K562 (cell line): ENCODE measurements at regions not wholly inside any gene's neighbourhood (a gene's known extent, or its start where the extent isn't known, plus 50 kb on each side); places are given as distances from the start of the nearest gene placed in this dataset.
A peak's percentile ranks its signal among the peaks of the same experiment; 100 is the strongest.

Experiments
- ATAC-seq: fragments of 200-7000 bp; cut with Tn5 transposase; 3 replicates; pipeline ENCODE4 v1.9.1; 2020; ENCODE audit warnings: moderate library complexity
- BruUV-seq: library from RNA; stranded (reverse); fragments of 400-500 nt; replicated peaks from 2 replicates; lab custom pipeline; 2021; lab: Mats Ljungman, UMichigan
- CTCF ChIA-PET: fragments of 300-600 bp; formaldehyde crosslinking; extraction: SDS; loops from one replicate; lab custom pipeline; 2021; ENCODE audit warnings: low intra/inter-chr PET ratio; lab: Yijun Ruan, JAX
- POLR2A ChIA-PET: fragments of 300-600, 350-650 bp; sonication (Branson Sonifier 250); formaldehyde crosslinking; extraction: SDS; loops from one replicate; lab custom pipeline; 2021; ENCODE audit warnings: antibody characterized with exemption, inconsistent platforms; lab: Yijun Ruan, JAX
- DNase-seq, 4 experiments: peaks; one replicate each; pipeline versions ENCODE4 v3.0.0 to v3.0.0-alpha.2; 2011 to 2018; ENCODE audit warnings: low spot score in 3 of 4, mixed read lengths in 3 of 4; ENCODE audit errors: extremely low read depth in 1 of 4
- FAIRE-seq: peaks from 2 replicates; lab custom pipeline; 2011; peaks lifted over from hg19 to GRCh38; lab: Jason Lieb, UNC
- H2AFZ ChIP-seq: 2 replicates; pipeline ENCODE4 v1.6.0; 2011; ENCODE audit warnings: low read depth, low read length, control low read depth, inconsistent platforms
- H3K27ac ChIP-seq: fragments of 200-600 bp; 3 replicates; pipeline ENCODE4 v1.8.0; 2011; ENCODE audit warnings: low read depth, mild to moderate bottlenecking, control low read depth, inconsistent platforms, low read length, moderate library complexity, mixed read lengths; ENCODE audit errors: extremely low read depth
- H3K27me3 ChIP-seq, 2 experiments: fragments of 300-600 bp in 1 of 2; 2 replicates in 1 of 2; 3 replicates in 1 of 2; pipeline versions ENCODE4 v1.6.0 to v1.8.0; 2011; ENCODE audit warnings: inconsistent platforms in 2 of 2, low read length in 2 of 2, mild to moderate bottlenecking in 1 of 2, mixed read lengths in 1 of 2, moderate library complexity in 1 of 2; ENCODE audit not compliant: control insufficient read depth in 2 of 2, insufficient read depth in 2 of 2
- H3K36me3 ChIP-seq: fragments of 300-600 bp; 3 replicates; pipeline ENCODE4 v1.8.0; 2011; ENCODE audit warnings: mild to moderate bottlenecking, low read length, inconsistent platforms; ENCODE audit not compliant: control insufficient read depth, insufficient read depth
- H3K4me1 ChIP-seq, 2 experiments: fragments of 200-600 bp in 1 of 2; replicated peaks in 1 of 2; 2 replicates in 1 of 2; 3 replicates in 1 of 2; pipeline versions ENCODE4 v1.5.1 to v1.8.0; 2011; ENCODE audit warnings: inconsistent platforms in 2 of 2, low read length in 2 of 2, mild to moderate bottlenecking in 1 of 2, mixed read lengths in 1 of 2, moderate library complexity in 1 of 2; ENCODE audit not compliant: control insufficient read depth in 2 of 2, insufficient read depth in 2 of 2
- H3K4me2 ChIP-seq: 2 replicates; pipeline ENCODE4 v1.6.1; 2011; ENCODE audit warnings: low read length, control low read depth, inconsistent platforms, mixed read lengths; ENCODE audit not compliant: insufficient read depth
- H3K4me3 ChIP-seq: fragments of 200-600 bp; sonication (generic), shearing (Covaris generic); 2 replicates; pipeline ENCODE4 v1.5.1; 2016; ENCODE audit warnings: control low read depth, inconsistent platforms
- H3K79me2 ChIP-seq: fragments of 200-600 bp; 3 replicates; pipeline ENCODE4 v1.8.0; 2011; ENCODE audit warnings: low read length, inconsistent platforms; ENCODE audit not compliant: control insufficient read depth, insufficient read depth
- H3K9ac ChIP-seq, 2 experiments: 2 replicates each; pipeline versions ENCODE4 v1.6.0 to v1.6.1; 2011; ENCODE audit warnings: low read depth in 2 of 2, low read length in 2 of 2, control low read depth in 1 of 2, inconsistent platforms in 1 of 2, mild to moderate bottlenecking in 1 of 2, mixed read lengths in 1 of 2; ENCODE audit not compliant: insufficient read depth in 1 of 2
- H3K9me1 ChIP-seq: one replicate; pipeline ENCODE4 v1.6.0; 2011; ENCODE audit warnings: inconsistent platforms, mild to moderate bottlenecking, low read length, moderate library complexity; ENCODE audit not compliant: control insufficient read depth, insufficient read depth
- H3K9me3 ChIP-seq: replicated peaks from 2 replicates; pipeline ENCODE4 v1.5.1; 2011; ENCODE audit warnings: low read depth, low read length, inconsistent platforms; ENCODE audit not compliant: control insufficient read depth, insufficient read depth
- H4K20me1 ChIP-seq: replicated peaks from 2 replicates; pipeline ENCODE4 v1.6.1; 2011; ENCODE audit warnings: low read length, inconsistent platforms, mixed read lengths; ENCODE audit not compliant: control insufficient read depth, insufficient read depth
- ADNP ChIP-seq: fragments of 200-800 bp; sonication (Bioruptor generic); IDR thresholded peaks from 2 replicates; pipeline ENCODE4 v1.6.1; 2016; ENCODE audit warnings: missing genetic modification characterization, missing compliant biosample characterization
- CBFA2T3 ChIP-seq: fragments of 450-650 bp; IDR thresholded peaks from 2 replicates; pipeline ENCODE4 v1.6.1; 2017
- MED1 ChIP-seq: sonication (generic); formaldehyde crosslinking; IDR thresholded peaks from 2 replicates; pipeline ENCODE4 v1.8.1; 2023; ENCODE audit warnings: missing genetic modification reagents, borderline replicate concordance
- RAD21 ChIP-seq, 2 experiments: fragments of 250-450 bp in 1 of 2; fragments of 450-650 bp in 1 of 2; sonication (Bioruptor Pico) in 1 of 2; formaldehyde crosslinking in 1 of 2; IDR thresholded peaks in 1 of 2; conservative IDR thresholded peaks in 1 of 2; 2 replicates each; pipeline versions ENCODE4 v1.4.0 to v1.8.0; 2020 to 2022; ENCODE audit warnings: mild to moderate bottlenecking in 2 of 2, moderate library complexity in 1 of 2
- ZNF197 ChIP-seq: fragments of 200-800 bp; sonication (Bioruptor generic); IDR thresholded peaks from 2 replicates; pipeline ENCODE4 v1.6.1; 2016; ENCODE audit warnings: low read depth, missing genetic modification characterization, missing compliant biosample characterization
- WGBS: fragments of 100-300 bp; shearing (Covaris generic); methylation state at CpG from one replicate; pipeline ENCODE4 v1.1.6; 2016; ENCODE audit warnings: low coverage, mixed read lengths; ENCODE audit not compliant: insufficient coverage; ENCODE audit errors: missing lambda C conversion rate; 5-methylcytosine and 5-hydroxymethylcytosine counted together
- in situ Hi-C: fragments of 300-500 bp; cut with MboI; formaldehyde crosslinking; loops from 4 replicates; pipeline ENCODE4 v1.15.0; 2018; ENCODE audit warnings: inconsistent platforms, mixed read lengths
- intact Hi-C: fragments of 100-400 bp; cut with micrococcal nuclease; formaldehyde crosslinking; loops from 2 replicates; pipeline ENCODE4 v1.14.2; 2022

DNA sequence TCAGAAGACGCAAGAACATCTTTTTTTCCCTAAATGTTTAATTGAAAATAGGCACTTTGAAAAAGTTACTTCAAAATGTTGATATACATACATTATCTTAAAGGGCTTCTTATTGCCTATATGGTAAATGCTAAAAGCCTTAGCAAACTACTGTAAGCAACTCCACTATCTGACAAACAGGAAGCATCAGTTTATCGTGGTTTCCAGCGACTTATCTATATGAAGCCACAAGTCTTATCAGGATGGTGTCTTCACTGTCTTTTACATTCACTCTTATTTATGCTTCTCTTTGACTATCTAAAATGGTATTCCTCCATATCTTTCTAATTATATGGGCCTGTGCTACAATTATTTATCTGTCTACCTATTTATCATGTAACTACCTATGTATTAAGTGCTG, 2091.9 kb downstream of the LRRC4C start:
- ChIA-PET POLR2A (no interaction called here), CTCF (no interaction called here)
- TF ChIP-seq CBFA2T3 (0 out of 2 replicates have a peak, but pooled peaks have one; percentile 22), MED1 (CRISPR knock-in tag) (no peak), ADNP (tag) (peak; percentile 42; the same call in 1 of the 2 replicates)
- Histone ChIP-seq H3K27ac (no peak overlapping the region), H3K4me2 (no peak overlapping the region), H4K20me1 (no peaks in the 10 kb centered on the region), H3K9ac (no peak overlapping the region), H3K4me1 (no peaks in the 10 kb centered on the region), H3K36me3 (no peaks in the 10 kb centered on the region), H3K9me1 (no peaks in the 10 kb centered on the region), H3K4me3 (no peak overlapping the region), H3K27me3 (no peaks in the 10 kb centered on the region), H3K9me3 (no peaks in the 10 kb centered on the region), H2AFZ (no peak overlapping the region), H3K79me2 (no peaks in the 10 kb centered on the region)
- in situ Hi-C loops (no loop called here), intact Hi-C loops (no loop called here)
- no TSS peak for BruUV-seq
- DNase-seq, result no peak
- WGBS, result 0% methylated on average over 3 of the region's 3 CpGs
- ATAC-seq, result no peak
- FAIRE-seq, result no peak

DNA sequence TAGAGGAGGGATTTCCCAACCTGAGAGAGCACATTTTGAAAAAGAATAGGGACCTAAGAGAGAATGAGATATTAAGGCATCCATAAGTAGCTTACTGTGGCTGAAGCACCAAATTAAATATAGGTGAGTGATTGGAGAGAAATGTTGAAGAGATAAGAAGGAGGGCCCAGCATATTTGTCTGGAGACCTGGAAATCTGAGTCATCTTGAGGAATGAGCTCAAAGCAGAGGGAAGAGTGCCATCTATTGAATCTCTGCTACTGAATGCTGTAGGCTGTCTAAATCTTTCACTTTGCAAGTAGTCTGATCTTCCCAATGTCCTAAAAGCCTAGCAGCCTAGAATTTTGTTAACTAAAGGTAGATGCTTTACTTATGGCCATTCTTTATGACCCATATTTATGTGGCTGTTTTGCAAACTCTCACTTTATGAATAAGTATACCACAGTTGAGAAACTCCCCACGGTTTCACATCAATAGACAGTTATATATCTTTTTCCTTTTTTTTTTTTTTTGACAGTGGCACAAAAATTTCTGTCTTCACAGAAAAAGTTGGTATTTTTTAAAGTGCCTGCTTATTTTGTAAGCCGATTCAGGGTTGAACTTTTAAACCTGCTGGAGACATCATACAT, 2093.5 kb downstream of the LRRC4C start:
- no peaks in the 10 kb centered on the region for H3K79me2 ChIP-seq
- no peak overlapping the region for H3K27ac ChIP-seq
- H3K9me3 ChIP-seq, result no peaks in the 10 kb centered on the region
- intact Hi-C loops (no loop called here), in situ Hi-C loops (no loop called here)
- ChIA-PET POLR2A (no interaction called here), CTCF (no interaction called here)
- H3K36me3 ChIP-seq, result no peaks in the 10 kb centered on the region
- H3K4me1 ChIP-seq, result no peaks in the 10 kb centered on the region
- no TSS peak for BruUV-seq
- ATAC-seq (no peak), FAIRE-seq (no peak), DNase-seq (no peak)
- H3K9me1 ChIP-seq, result no peaks in the 10 kb centered on the region
- no peaks in the 10 kb centered on the region for H4K20me1 ChIP-seq
- peak in 1 of 2 experiments; percentile 47; a peak in 2 of 4 replicates for TF ChIP-seq RAD21 (CRISPR knock-in tag; conservative IDR thresholded peaks at IDR 0.05 in 1 of 2, IDR thresholded peaks at IDR 0.05 in 1 of 2)
- no peak for TF ChIP-seq ZNF197 (CRISPR knock-in tag)
- H3K4me3 ChIP-seq, result no peak overlapping the region
- H3K27me3 ChIP-seq, result no peaks in the 10 kb centered on the region
- no peak overlapping the region for H3K9ac ChIP-seq
- no peak overlapping the region for H2AFZ ChIP-seq
- WGBS, result 0% methylated on average over 2 of the region's 2 CpGs
- H3K4me2 ChIP-seq, result no peak overlapping the region
